Trophoblast cell (in vitro differentiated cells and primary cell): ENCODE measurements at regions not wholly inside any gene's neighbourhood (a gene's known extent, or its start where the extent isn't known, plus 50 kb on each side); places are given as distances from the start of the nearest gene placed in this dataset.

Experiments
- DNase-seq, 2 donors: peaks; one replicate each; pipeline ENCODE4 v3.0.0-alpha.2; 2016
- H2AFZ ChIP-seq: 2 replicates; pipeline ENCODE4 v1.6.1; 2013; ENCODE audit warnings: low read length, moderate library complexity, mild to moderate bottlenecking; ENCODE audit not compliant: insufficient read depth, poor library complexity
- H2AK5ac ChIP-seq: 2 replicates; pipeline ENCODE4 v1.6.1; 2013; ENCODE audit warnings: mild to moderate bottlenecking, low read length
- H2BK120ac ChIP-seq: 2 replicates; pipeline ENCODE4 v1.6.1; 2013; ENCODE audit warnings: low read length, mild to moderate bottlenecking, moderate library complexity; ENCODE audit not compliant: insufficient read depth, poor library complexity
- H2BK12ac ChIP-seq: 2 replicates; pipeline ENCODE4 v1.6.1; 2013; ENCODE audit warnings: mild to moderate bottlenecking, low read length, moderate library complexity
- H2BK5ac ChIP-seq: 2 replicates; pipeline ENCODE4 v1.6.1; 2013; ENCODE audit warnings: low read length, low read depth, moderate library complexity, mild to moderate bottlenecking; ENCODE audit not compliant: poor library complexity
- H3K14ac ChIP-seq: 2 replicates; pipeline ENCODE4 v1.6.1; 2013; ENCODE audit warnings: mild to moderate bottlenecking, low read length
- H3K18ac ChIP-seq: 2 replicates; pipeline ENCODE4 v1.6.1; 2013; ENCODE audit warnings: mild to moderate bottlenecking, low read length
- H3K23ac ChIP-seq: 2 replicates; pipeline ENCODE4 v1.6.1; 2013; ENCODE audit warnings: low read length
- H3K27ac ChIP-seq: 2 replicates; pipeline ENCODE4 v1.5.1; 2013; ENCODE audit warnings: low read depth, mild to moderate bottlenecking, inconsistent platforms, low read length, moderate library complexity
- H3K27me3 ChIP-seq: 2 replicates; pipeline ENCODE4 v1.6.1; 2013; ENCODE audit warnings: inconsistent platforms, mild to moderate bottlenecking, low read length, moderate library complexity; ENCODE audit not compliant: insufficient read depth
- H3K36me3 ChIP-seq, 2 experiments: 1 replicate in 1 of 2; 2 replicates in 1 of 2; pipeline ENCODE4 v1.6.1; 2013; ENCODE audit warnings: low read length in 2 of 2, mild to moderate bottlenecking in 2 of 2, moderate library complexity in 1 of 2; ENCODE audit not compliant: insufficient read depth in 2 of 2, control insufficient read depth in 1 of 2
- H3K4ac ChIP-seq: 2 replicates; pipeline ENCODE4 v1.6.1; 2013; ENCODE audit warnings: low read depth, mild to moderate bottlenecking, low read length, moderate library complexity
- H3K4me1 ChIP-seq, 2 experiments: 1 replicate in 1 of 2; 2 replicates in 1 of 2; pipeline ENCODE4 v1.6.1; 2013; ENCODE audit warnings: low read length in 2 of 2, mild to moderate bottlenecking in 2 of 2, moderate library complexity in 1 of 2; ENCODE audit not compliant: insufficient read depth in 2 of 2, control insufficient read depth in 1 of 2
- H3K4me2 ChIP-seq: 2 replicates; pipeline ENCODE4 v1.6.1; 2013; ENCODE audit warnings: inconsistent platforms, mild to moderate bottlenecking, low read length, moderate library complexity
- H3K4me3 ChIP-seq: 2 replicates; pipeline ENCODE4 v1.5.1; 2013; ENCODE audit warnings: mild to moderate bottlenecking, low read depth, low read length, inconsistent platforms
- H3K79me1 ChIP-seq: one replicate; pipeline ENCODE4 v1.6.1; 2013; ENCODE audit warnings: low read length
- H3K79me2 ChIP-seq: 2 replicates; pipeline ENCODE4 v1.6.1; 2013; ENCODE audit warnings: low read length, mild to moderate bottlenecking; ENCODE audit not compliant: control insufficient read depth, insufficient read depth, poor library complexity
- H3K9ac ChIP-seq: 2 replicates; pipeline ENCODE4 v1.6.1; 2013; ENCODE audit warnings: mild to moderate bottlenecking, low read length
- H3K9me3 ChIP-seq: 2 replicates; pipeline ENCODE4 v1.6.1; 2013; ENCODE audit warnings: low read depth, mild to moderate bottlenecking, control low read depth, inconsistent platforms, low read length; ENCODE audit not compliant: insufficient read depth
- H4K12ac ChIP-seq: 2 replicates; pipeline ENCODE4 v1.6.1; 2013; ENCODE audit warnings: low read depth, mild to moderate bottlenecking, low read length, moderate library complexity
- H4K8ac ChIP-seq: 2 replicates; pipeline ENCODE4 v1.6.1; 2013; ENCODE audit warnings: low read depth, mild to moderate bottlenecking, low read length, moderate library complexity
- H4K91ac ChIP-seq: one replicate; pipeline ENCODE4 v1.6.1; 2013; ENCODE audit warnings: low read depth, mild to moderate bottlenecking, low read length, moderate library complexity
- WGBS: extraction: QIAGEN DNeasy Blood & Tissue Kit; methylation state at CpG from one replicate; pipeline ENCODE4 v1.1.7; 2013; ENCODE audit warnings: missing lambda C conversion rate; ENCODE audit not compliant: insufficient read length, insufficient coverage; ENCODE audit errors: extremely low coverage; 5-methylcytosine and 5-hydroxymethylcytosine counted together

DNA sequence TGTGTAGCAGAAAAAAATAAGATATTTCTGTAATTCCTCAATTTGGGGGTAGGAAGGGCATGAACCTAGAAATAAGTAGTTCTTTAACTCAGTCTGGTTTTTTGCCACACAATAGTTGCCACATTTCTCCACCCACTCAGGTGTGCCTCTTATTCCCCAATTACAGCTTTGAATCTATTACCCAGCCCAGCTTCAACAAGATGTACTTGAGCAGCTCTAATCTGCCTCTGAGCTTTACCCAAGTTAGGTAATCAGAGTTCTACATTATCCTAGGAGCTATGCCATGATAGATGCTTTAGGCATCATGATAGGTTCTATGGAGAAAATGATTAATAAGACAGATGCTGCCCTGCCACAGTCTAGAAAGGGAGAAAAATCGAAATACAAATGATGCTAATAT, 117.4 kb upstream of the GPRIN3 start:
- no CpG with 5 or more reads among the region's 1 CpG for WGBS
- Histone ChIP-seq H3K14ac (no peak overlapping the region), H3K36me3 (no peaks in the 10 kb centered on the region), H3K9ac (no peak overlapping the region), H3K27ac (no peak overlapping the region), H3K23ac (no peak overlapping the region), H3K27me3 (no peaks in the 10 kb centered on the region), H3K79me1 (no peaks in the 10 kb centered on the region), H3K4me2 (no peak overlapping the region), H3K4me1 (no peaks in the 10 kb centered on the region), H2BK5ac (no peak overlapping the region), H3K79me2 (no peaks in the 10 kb centered on the region), H2AFZ (no peak overlapping the region), H2BK120ac (no peak overlapping the region), H3K9me3 (no peaks in the 10 kb centered on the region), H3K4ac (no peak overlapping the region), H3K4me3 (no peak overlapping the region), H4K91ac (no peak overlapping the region), H2BK12ac (no peak overlapping the region), H4K12ac (no peak overlapping the region), H3K18ac (no peak overlapping the region), H2AK5ac (no peak overlapping the region), H4K8ac (no peak overlapping the region)
- no peak for DNase-seq

DNA sequence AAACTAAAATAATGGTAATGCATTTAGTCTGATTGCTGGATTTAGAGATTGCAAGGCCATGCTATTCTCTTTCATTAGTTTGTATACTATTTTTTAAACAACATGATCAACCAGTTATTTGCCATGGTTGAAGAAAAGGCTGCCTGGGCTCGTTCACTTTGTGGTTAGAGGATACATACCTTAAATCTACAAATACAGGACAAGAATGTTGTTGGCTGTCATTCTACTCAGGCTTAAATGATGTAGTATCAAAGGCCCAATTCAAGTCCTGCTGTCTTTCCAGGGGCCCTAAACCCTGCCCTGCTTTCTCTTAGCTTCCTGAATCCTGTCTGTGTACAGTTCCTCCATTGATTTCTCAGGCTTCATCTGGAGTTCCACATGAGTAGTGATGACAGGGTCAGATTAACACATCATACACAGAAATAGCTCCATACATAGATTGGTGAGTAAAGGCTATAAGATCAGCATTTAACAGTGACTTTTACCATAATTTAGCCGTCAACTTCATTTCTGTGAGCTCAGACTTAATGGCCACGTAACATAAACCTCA, 114.9 kb upstream of the GPRIN3 start:
- Histone ChIP-seq H3K14ac (no peak overlapping the region), H3K79me2 (no peaks in the 10 kb centered on the region), H3K27ac (no peak overlapping the region), H3K36me3 (no peaks in the 10 kb centered on the region), H3K4me1 (no peaks in the 10 kb centered on the region), H3K4me3 (no peak overlapping the region), H3K23ac (no peak overlapping the region), H3K4ac (no peak overlapping the region), H4K91ac (no peak overlapping the region), H3K9ac (no peak overlapping the region), H2BK120ac (no peak overlapping the region), H4K8ac (no peak overlapping the region), H3K4me2 (no peak overlapping the region), H2AFZ (no peak overlapping the region), H3K79me1 (no peaks in the 10 kb centered on the region), H3K9me3 (no peaks in the 10 kb centered on the region), H2BK5ac (no peak overlapping the region), H2AK5ac (no peak overlapping the region), H3K27me3 (no peaks in the 10 kb centered on the region), H3K18ac (no peak overlapping the region), H4K12ac (no peak overlapping the region), H2BK12ac (no peak overlapping the region)
- WGBS: no CpG with 5 or more reads among the region's 3 CpGs
- no peak for DNase-seq

DNA sequence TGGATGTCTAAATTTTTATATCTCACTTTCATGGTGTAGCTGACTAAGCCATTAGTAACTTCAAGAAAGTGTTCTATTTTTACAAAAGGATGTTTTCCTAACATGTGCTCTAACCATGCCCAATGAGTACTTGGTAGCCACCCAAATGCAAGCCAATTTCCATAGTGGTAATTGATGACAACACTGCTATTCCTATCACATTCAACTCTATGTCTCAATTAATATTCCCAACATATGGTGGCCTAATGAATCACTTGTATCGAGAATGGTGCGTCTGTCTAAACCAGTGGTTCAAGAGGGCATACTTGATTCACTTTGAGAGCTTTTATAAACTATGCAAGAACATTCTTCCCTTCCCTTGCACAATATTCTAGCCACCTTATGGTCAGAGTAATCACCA, 112.9 kb upstream of the GPRIN3 start:
- no peak overlapping the region for H3K9ac ChIP-seq
- H2AK5ac ChIP-seq: no peak overlapping the region
- H2BK5ac ChIP-seq: no peak overlapping the region
- DNase-seq: no peak
- H3K4me1 ChIP-seq: no peaks in the 10 kb centered on the region
- no peak overlapping the region for H3K27ac ChIP-seq
- H3K79me2 ChIP-seq: no peaks in the 10 kb centered on the region
- no peak overlapping the region for H4K12ac ChIP-seq
- H3K27me3 ChIP-seq: no peaks in the 10 kb centered on the region
- H4K91ac ChIP-seq: no peak overlapping the region
- H3K23ac ChIP-seq: no peak overlapping the region
- no peak overlapping the region for H3K4ac ChIP-seq
- no peaks in the 10 kb centered on the region for H3K36me3 ChIP-seq
- no peak overlapping the region for H3K18ac ChIP-seq
- H2BK120ac ChIP-seq: no peak overlapping the region
- no peaks in the 10 kb centered on the region for H3K79me1 ChIP-seq
- no peak overlapping the region for H3K4me2 ChIP-seq
- H3K9me3 ChIP-seq: no peaks in the 10 kb centered on the region
- no peak overlapping the region for H2BK12ac ChIP-seq
- no peak overlapping the region for H2AFZ ChIP-seq
- no CpG with 5 or more reads among the region's 2 CpGs for WGBS
- no peak overlapping the region for H3K14ac ChIP-seq
- H4K8ac ChIP-seq: no peak overlapping the region
- H3K4me3 ChIP-seq: no peak overlapping the region

DNA sequence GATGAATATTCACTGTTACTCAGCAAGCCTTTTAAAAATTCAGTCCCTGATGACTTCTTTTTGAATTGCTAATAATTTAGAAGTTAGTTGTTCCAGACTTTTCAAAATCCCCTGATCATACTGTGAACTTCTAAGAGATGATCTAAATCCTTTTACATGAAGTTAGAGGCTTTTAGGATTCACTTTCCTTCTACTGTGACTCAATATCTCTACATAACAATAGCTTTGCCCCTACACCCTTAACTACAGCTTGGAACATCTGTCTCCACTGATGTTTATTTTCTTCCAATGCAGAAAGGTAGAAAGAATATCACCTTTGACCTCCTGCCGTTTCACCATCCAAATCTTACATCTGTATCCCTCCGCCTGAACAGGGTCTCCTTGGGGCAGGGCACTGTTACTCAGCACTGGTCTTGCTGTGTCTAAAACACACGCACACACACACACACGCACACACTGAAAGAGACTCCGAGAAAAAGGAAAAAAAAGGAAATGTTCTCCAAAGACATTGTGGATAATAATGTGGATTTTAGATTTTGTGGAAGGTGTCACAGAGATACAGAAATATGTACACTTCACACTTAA, 111.6 kb upstream of the GPRIN3 start:
- Histone ChIP-seq H3K4me2 (no peak overlapping the region), H3K4me3 (no peak overlapping the region), H3K79me1 (no peaks in the 10 kb centered on the region), H4K8ac (no peak overlapping the region), H3K27me3 (no peaks in the 10 kb centered on the region), H2AK5ac (no peak overlapping the region), H3K79me2 (no peaks in the 10 kb centered on the region), H2AFZ (no peak overlapping the region), H4K12ac (no peak overlapping the region), H2BK5ac (no peak overlapping the region), H3K18ac (no peak overlapping the region), H3K9ac (no peak overlapping the region), H3K9me3 (no peaks in the 10 kb centered on the region), H2BK12ac (no peak overlapping the region), H3K4ac (no peak overlapping the region), H3K23ac (no peak overlapping the region), H3K14ac (no peak overlapping the region), H2BK120ac (no peak overlapping the region), H3K36me3 (no peaks in the 10 kb centered on the region), H3K27ac (no peak overlapping the region), H3K4me1 (no peaks in the 10 kb centered on the region), H4K91ac (no peak overlapping the region)
- WGBS: no CpG with 5 or more reads among the region's 5 CpGs
- DNase-seq: no peak
